HG02678 (cell line): ENCODE measurements at regions not wholly inside any gene's neighbourhood (a gene's known extent, or its start where the extent isn't known, plus 50 kb on each side); places are given as distances from the start of the nearest gene placed in this dataset.
"Not testable (repeated sequence)": the region's sequence is repeated elsewhere in the genome, so short reads cannot be mapped to it uniquely, and the experiment has no call there.

ENCODE experiments used
- ATAC-seq: cut with Tn5 transposase; IDR thresholded peaks from one replicate; pipeline ENCODE4 v1.9.1; 2021; ENCODE audit warnings: mild to moderate bottlenecking, moderate library complexity; ENCODE audit not compliant: unreplicated experiment

DNA sequence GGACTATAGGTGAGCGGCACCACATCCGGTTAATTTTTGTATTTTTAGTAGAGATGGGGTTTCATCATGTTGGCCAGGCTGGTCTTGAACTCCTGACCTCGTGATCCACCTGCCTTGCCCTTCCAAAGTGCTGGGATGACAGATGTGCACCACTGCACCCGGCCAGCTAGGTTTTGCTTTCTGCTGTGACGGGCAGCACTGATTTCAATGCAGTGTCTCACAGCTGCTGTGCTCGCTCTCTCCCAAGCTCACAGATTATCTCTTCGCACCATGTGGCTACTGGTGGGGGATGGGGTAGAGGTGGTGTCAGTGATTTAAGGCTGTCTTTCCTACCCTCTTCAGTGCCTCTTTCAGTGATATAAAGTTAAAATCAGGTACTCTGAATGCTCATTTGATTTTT is 909.1 kb downstream of the TRHDE start:
- no peak for ATAC-seq

DNA sequence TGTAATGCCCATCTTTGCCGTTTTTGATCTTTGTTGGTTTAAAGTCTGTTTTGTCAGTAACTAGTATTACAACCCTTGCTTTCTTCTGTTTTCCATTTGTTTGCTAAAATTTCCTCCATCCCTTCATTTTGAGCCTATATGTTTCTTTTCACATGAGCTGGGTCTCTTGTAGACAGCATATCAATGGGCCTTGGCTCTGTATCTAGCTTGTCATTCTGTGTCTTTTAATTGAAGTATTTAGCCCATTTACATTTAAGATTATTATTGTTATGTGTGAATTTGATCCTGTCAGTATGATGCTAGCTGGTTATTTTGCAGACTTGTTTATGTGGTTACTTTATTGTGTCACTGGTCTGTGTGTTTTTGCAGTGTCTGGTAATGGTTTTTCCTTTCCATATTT is 913.2 kb downstream of the TRHDE start:
- no peak for ATAC-seq

DNA sequence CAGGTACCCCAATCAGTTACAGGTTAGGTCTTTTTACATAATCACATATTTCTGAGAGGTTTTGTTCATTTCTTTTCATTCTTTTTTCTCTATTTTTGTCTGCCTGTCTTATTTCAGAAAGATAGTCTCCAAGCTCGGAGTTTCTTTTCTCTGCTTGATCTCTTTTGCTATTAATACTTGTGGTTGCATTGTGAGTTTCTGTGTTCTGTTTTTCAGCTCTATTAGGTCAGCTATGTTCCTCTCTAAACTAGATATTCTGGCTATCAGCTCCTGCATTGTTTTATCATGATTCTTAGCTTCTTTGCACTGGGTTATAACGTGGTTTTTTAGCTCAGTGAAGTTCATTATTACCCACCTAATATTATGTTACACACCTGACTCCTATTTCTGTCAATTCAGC is 914.1 kb downstream of the TRHDE start:
- ATAC-seq: no peak

DNA sequence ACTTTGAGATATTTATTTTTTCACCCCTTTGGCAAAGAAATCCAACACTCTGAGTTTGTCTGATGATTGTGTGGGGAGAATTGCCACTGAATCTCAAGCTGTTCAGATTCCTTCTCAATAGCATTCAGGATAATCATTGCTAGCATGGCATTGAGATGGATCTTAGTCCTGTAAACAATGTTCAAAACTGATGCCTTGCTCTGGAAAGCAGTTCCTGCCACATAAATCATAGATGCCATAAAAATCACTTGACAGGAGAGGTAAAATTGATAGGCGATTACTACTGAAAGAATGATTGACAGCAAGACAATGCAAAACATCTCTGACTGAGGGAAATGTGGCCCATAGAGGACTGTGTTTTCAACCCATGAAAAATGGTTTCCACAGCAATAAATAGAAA is 915.6 kb downstream of the TRHDE start:
- no peak for ATAC-seq

DNA sequence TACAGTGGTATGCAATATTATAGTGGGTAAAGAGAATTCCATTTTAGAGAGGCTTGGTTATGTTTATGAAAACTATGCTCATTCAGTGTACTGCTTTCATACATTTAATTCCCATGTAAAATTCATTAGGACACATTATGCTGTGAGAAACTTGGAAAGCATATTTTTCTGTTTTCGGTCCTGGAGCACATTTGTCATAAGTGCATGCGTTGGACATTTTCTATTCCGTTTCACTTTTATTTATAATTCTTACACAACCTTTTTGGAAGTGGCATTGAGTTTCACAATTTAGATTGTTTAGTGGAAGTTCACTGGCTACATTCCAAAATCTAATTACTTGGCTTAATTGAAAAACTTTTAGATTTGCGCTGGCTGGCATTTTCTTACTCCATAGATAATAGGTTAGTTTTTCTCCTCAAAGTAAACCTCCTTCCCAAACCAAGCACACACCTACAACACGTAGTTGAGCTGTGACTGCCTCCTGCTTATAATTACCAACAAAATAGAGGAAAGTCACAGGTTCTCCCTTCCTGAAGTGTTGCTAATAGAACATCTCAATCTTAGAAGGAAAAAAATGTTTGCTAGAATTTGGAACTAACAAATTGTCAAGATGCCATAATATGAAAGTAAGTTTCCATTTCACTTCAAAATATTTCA is 938.5 kb downstream of the TRHDE start:
- no peak for ATAC-seq

DNA sequence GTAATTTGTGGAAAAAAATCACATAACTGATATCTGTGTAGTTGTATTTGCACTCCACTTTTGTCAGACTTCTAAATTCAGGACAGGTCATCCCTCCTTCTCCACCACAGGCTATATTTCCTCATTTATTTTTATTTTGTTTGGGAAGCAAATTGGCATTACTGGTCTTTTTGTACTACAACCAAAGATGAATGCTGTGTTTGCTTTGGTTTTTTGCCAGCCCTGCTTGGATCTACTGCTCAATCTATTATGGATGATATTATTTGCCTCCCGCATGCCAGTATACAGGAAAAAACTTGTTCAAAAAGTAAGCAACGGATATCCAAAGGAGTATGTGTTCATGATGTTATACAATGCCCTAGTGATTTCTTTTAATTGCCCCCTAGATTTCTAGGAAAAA is 948.8 kb downstream of the TRHDE start:
- no peak for ATAC-seq

DNA sequence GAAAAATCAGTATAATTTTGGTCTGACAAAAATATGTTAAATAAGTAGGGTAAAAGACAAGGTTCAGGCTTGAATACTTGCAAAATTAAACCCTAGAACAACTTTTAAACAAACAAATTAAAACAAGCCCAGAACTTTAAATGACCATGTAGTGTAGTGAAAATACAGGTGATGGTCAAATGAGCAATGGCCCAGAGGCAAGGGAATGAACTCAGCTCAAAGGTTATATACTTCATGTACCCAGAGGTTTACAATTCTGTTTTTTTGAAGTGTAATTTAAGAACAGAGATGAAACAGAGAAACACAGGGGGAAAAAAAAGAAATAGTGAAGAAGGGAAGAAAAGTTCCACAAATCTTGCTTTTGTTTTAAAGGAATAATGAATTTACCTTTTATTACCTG is 949.2 kb downstream of the TRHDE start:
- ATAC-seq: no peak

DNA sequence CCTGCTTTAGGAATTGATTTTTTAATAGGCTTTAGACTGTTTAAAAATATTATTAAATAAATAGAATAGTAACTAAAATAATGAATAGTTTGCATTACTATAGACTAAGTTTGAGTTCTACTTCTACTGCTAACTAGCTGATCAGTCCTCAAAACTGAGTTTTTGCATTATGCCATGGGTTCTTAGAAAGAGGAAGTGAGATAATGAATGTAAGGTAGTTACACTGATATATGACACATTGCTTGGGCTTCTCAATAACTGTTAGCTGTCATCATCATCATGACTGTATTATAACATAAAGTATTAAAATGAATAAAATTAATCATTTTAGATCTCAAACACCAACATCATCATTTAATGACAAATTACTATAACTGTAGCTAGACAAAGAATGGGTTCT is 949.7 kb downstream of the TRHDE start:
- ATAC-seq: no peak

DNA sequence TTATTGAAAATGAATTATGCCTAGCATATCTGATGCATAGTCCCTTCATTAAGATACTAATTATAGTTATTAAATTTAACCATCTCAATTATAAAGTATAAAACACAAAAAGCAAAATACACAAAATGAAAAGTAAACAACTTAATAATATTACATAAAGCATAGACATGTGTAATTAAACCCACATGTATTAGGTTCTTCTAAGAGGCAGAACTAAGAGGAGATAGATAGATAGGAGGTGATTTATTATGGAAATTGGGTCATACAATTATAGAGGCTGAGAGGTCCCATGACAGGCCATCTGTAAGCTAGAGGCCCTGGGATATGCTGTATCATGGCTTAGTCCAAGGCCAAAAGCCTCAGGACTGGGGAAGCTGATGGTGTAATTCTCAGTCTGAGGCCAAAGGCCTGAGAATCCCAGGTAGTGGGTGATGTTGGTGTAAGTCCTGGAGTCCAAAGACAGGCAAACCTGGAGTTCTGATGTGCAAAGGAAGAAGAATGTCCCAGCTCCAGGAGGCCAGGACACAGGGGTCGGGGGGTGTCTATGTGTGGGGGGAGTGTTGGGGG is 953.3 kb downstream of the TRHDE start:
- ATAC-seq: no peak

DNA sequence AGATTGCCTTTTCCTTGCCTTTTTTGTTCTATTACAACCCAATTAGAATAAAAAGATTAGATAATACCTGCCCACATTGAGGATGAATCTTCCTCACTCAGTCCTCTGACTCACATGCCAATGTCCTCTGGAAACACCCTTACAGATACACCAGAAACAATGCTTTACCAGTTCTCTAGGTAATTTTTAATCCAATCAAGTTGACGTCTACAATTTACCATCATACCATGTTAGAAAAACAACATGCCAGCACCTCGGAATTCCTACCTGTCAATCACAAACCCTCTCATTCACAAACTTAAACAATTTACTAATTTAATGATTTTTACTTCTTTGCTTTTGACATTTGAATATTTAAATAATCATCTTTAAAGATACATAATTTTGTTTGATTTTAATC is 953.8 kb downstream of the TRHDE start:
- no peak for ATAC-seq

DNA sequence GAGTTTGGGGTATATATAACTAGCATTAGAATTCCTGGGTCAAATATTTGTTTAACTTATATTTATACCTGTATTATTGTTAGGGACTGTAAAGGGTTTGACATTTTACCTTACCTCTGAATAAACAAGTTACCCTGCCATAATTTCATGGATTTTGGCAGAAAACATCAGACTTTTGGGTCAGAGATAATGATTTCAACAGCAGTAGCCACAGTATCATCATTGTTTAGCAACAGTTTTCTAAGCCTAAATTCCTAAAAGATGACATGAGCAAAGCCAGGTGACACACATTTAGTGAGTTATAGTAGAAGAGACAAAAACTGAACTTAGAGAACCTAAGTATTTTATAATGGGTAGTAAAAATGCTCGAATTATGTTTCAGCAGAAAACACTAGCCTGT is 954.4 kb downstream of the TRHDE start:
- no peak for ATAC-seq

DNA sequence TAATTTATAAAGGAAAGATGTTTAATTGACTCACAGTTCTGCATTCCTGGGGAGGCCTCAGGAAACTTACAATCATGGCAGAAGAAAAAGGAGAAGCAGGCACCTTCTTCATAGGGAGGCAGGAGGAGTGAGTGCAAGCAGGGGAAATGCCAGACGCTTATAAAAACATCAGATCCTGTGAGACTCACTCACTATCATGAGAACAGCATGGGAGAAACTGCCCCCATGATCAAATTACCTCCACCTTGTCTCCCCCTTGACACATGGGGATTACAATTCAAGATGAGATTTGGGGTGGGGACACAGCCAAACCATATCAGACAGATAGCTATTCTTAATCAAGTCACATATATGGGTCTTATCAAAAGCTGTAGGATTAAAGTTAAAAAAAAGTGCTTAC is 956.7 kb downstream of the TRHDE start:
- ATAC-seq: not testable (repeated sequence)

DNA sequence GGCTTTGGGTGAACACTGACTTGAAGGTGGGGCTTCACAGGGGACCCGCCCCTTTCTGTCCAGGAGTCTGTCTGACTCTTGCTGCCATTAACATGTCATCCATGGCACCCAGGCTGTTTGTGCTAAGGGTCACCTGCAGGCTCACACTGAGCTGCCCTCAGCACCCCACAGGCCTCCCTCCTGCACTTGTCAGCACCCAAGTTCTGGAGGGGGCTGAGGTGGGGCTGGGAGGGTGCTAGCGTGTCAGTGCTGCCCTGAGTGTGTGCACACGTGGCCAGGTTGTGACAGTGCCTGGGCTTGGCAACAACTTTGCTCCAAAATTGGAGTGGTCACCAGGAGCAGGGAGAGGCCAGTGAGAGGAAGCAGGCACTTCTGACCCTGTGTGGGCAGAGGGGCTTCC is 963.2 kb downstream of the TRHDE start:
- no peak for ATAC-seq

DNA sequence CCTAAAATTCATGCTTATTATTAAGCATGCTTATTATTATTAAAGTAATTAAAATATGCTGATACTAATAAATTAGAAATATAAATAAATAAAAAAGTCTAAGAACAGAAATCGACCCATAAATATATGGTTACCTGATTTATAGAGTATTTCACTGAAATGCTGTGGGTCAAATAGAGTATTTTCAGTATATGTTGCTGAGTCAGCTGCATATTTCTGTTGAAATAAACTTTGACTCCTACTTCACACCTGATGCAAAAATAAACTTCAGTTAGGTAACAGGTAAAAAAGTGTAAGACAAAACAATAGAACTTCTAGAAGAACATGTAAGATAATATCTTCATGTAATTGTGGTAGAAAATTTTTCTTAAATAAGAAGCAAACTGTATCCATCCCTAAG is 967.9 kb downstream of the TRHDE start:
- ATAC-seq: no peak

DNA sequence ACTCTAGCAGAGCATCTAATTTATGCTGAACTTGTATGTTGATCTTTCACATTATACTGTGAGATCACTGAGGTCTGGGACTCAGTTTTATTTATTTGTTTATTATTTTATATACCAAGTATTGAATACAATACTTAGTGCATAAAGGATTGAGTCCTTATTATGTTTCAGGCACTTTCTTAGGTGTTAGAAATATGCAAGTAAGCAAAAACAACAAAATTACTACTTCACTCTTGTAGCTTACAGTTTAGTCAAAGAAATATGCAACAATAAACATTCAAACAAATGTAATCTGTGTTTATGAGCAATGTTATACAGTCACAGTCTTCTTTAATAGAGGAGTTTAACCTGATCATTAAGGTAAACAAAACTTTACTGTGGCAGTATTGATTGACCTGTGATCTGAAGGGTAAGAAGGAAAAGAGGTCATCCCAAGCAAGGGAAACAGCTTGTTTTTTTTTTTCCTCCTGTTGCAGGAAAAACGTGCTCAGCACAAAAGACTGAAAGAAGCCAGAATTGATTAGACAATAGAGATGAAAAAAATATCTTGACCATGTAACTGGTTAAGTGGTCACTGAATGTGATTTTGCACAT is 990.7 kb downstream of the TRHDE start:
- no peak for ATAC-seq

DNA sequence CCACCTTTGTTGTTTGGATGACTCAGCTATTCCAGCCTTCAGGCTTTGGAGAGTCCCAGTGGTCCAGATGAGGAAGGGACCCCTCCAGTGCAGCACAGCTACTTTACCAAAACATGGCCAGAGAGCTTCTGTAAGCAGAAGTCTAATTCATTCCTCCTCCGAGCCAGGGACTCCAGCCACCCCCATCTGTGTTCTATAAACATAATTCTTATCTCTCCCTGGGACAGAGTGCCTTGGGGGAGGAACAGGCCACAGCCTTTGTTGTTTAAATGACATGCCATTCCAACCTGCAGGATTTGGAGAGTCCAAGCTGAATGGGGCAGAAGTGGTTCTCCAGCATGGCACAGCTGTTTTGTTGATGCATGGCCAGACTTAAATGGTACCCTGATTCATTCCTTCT is 994.0 kb downstream of the TRHDE start:
- no peak for ATAC-seq

DNA sequence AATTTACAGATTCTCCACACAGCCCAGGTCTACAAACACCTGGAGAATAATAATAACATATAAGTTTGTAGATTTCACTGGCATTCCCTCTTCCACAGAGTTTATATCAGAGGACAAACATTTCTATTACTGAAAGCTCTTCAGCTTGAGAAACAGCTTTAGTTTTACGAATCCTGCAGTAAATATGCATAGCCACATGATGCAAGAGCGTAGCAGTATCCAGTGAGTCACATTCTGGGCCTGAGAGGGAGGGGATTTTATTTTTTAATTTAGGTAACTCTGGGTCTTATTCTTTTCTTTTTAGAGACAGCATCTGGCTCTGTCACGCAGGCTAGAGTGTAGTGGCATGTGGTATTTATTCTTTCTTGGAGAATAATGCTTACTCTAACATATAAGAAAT is 1002.8 kb downstream of the TRHDE start:
- ATAC-seq: no peak

DNA sequence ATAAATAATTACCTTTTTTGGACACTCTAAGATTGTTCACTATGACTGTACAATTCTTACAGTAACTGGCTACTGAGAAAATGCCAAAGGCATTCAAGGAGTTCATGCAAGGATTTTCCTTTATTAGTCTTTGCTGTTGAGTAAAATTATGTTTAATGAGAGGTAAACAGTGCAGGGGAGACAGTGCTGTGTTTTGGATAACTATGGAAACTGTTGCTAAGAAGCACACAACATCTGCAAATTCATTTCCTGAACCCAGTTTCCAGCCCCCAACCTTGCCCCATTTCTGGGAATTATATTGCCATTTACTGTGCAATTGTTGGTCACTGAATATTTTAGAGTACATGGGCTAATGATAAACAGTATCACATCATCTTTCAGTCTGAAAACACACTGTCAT is 1005.8 kb downstream of the TRHDE start:
- no peak for ATAC-seq

DNA sequence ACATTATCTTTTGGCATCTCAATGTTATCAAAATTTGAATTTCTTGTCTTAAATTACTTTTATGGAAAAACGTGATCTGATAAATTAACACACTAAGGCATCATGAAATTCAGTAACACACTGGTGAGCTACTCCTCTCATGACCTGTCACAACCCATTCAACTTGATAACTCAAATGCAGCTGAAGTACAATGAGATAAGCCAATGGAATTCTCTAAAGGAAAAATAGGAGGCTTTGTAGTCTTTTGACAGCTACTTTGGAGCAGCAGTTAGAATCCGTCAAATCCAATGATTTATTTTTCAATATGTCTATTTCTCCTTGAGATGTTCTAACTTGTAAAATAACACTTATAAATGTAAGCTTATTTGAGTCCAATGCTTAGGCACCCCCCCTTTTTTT is 1029.4 kb downstream of the TRHDE start:
- ATAC-seq: no peak

DNA sequence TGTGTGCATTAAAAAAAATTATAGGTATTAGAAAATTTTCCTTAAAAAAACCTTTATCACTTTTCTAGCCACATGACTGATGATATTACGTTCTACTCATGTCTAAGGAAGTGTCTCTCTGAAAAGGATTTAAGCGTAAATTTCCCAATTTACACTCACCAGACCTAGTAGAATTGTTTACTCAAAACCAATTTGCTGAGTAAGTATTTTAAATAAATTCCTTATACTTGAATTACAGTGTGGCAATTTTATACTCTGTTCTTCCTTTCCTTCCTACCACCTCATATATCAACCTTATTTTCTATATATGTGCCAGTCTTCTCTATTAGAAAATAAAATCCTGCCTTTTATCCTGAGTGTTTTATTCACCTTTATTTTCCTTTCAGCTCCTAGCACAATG is 1035.1 kb downstream of the TRHDE start:
- no peak for ATAC-seq

DNA sequence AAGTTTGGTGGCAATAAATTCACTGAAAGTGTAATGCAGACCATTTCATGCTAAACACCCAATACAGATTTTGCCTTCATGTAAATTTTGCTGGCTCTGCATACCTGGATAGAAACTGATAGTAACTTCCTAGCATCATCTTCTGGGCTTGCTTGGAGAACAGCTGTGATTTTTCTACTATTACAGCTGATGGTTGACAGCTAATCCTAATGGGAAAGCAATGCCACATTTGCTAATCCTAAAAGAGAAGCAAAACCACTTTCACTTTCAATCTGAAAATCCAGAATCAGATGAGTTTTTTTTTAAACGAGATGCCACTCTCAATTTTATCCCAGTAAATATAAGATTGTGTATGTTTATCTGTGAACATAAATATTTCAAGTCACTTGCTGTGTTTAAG is 1035.9 kb downstream of the TRHDE start:
- ATAC-seq: no peak

DNA sequence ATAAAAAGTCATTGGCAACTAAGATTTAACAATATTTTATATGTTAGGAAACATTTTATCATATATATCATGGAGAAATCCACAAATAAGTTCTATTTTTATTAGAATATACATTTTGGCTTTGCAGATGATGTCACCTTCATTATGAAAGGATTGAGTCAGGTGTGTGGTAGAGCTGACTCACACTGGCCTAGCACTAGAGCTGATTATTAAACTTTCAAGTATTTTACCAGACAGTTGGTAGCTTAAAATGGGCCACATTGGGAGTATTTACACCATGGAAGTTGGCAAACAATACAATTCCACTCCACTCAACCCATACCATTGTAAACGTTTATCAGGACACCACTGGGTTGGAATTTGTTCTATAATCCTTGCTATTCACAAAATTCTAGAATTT is 1036.6 kb downstream of the TRHDE start:
- no peak for ATAC-seq

DNA sequence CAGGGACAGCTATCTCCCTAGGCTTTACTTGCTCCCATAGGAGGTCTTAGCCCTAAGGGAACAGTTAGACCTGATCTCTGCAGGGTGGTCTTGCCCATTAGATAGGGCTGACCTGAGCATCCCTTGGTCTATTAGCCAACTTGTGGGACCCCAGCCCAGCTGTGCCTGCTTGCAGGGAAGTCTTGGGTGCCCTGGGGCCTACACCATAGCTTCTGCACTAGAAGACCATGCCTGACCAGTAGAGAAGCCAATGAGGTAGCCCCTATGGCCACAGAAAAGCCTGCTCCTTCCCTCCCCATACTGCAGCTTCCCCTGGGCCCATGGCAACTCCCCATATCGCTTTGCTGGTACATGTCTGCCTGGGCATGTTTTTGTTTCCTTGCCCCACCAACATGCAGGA is 1049.1 kb downstream of the TRHDE start:
- no peak for ATAC-seq
